ENCODE measurements at regions not wholly inside any gene's neighbourhood (a gene's known extent, or its start where the extent isn't known, plus 50 kb on each side); places are given as distances from the start of the nearest gene placed in this dataset.

GRCh38 chr5:107215611-107216010 is 455.1 kb downstream of the EFNA5 start:
- no peaks in the 10 kb centered on the region for H3K9me3 Mint-ChIP-seq (ENCODE audit: unreplicated experiment)
- H3K27me3 Mint-ChIP-seq (ENCODE audit: insufficient read depth, unreplicated experiment) = no peaks in the 10 kb centered on the region
- intact Hi-C loops (cut with micrococcal nuclease) = no loop called here
- no peak for DNase-seq (ENCODE audit: unreplicated experiment)
- H3K27ac Mint-ChIP-seq (ENCODE audit: low read depth, unreplicated experiment) = no peak overlapping the region
- no peak overlapping the region for H3K4me3 Mint-ChIP-seq (ENCODE audit: unreplicated experiment)
- POLR2A ChIA-PET = no interaction called here
- peaks cover 4% of the 10 kb centered on the region for H3K36me3 Mint-ChIP-seq (ENCODE audit: insufficient read depth, unreplicated experiment)
- no TSS peak for BruUV-seq (replicated peaks)
- TF ChIP-seq CTCF (IDR thresholded peaks at IDR 0.05; ENCODE audit: unreplicated experiment) = no peak
- CTCF ChIA-PET = no interaction called here
- H3K4me1 Mint-ChIP-seq (ENCODE audit: insufficient read depth, unreplicated experiment) = peaks cover 23% of the 10 kb centered on the region

DNA sequence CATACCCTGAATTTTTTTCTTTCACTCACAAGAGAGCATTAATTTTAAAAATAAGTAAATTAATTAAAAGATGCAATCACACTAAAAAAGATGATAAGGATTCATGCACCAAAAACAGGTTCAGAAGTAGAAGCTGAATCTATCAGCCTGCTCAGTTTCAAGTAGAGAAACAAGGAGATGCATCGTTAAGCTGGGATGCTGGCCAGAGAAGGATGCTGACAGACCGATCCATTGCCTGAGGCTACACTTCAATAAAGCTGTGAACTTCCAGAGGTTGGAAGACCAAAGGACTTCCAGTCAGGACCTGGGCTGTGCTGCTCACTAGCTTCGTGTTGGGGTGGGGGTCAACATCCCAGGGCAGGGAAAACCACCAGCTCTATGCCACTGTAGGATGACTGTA is 457.7 kb downstream of the EFNA5 start:
- intact Hi-C loops (cut with micrococcal nuclease) = no loop called here
- no peak overlapping the region for H3K27ac Mint-ChIP-seq (ENCODE audit: low read depth, unreplicated experiment)
- POLR2A ChIA-PET = interaction anchor here (0.6 kb wide), 1 partner anchor 54 kb away, joined by 3 read pairs; no protein-coding TSS in a partner anchor
- H3K27me3 Mint-ChIP-seq (ENCODE audit: insufficient read depth, unreplicated experiment) = no peaks in the 10 kb centered on the region
- TF ChIP-seq CTCF (IDR thresholded peaks at IDR 0.05; ENCODE audit: unreplicated experiment) = no peak
- no peaks in the 10 kb centered on the region for H3K9me3 Mint-ChIP-seq (ENCODE audit: unreplicated experiment)
- no peak for DNase-seq (ENCODE audit: unreplicated experiment)
- peaks cover 4% of the 10 kb centered on the region for H3K36me3 Mint-ChIP-seq (ENCODE audit: insufficient read depth, unreplicated experiment)
- BruUV-seq (replicated peaks) = no TSS peak
- no peak overlapping the region for H3K4me3 Mint-ChIP-seq (ENCODE audit: unreplicated experiment)
- CTCF ChIA-PET = interaction anchor here (0.8 to 1.0 kb wide), 2 partner anchors 149 to 461 kb away, joined by 3 to 4 read pairs; no protein-coding TSS in a partner anchor
- H3K4me1 Mint-ChIP-seq (ENCODE audit: insufficient read depth, unreplicated experiment) = peaks cover 14% of the 10 kb centered on the region

DNA sequence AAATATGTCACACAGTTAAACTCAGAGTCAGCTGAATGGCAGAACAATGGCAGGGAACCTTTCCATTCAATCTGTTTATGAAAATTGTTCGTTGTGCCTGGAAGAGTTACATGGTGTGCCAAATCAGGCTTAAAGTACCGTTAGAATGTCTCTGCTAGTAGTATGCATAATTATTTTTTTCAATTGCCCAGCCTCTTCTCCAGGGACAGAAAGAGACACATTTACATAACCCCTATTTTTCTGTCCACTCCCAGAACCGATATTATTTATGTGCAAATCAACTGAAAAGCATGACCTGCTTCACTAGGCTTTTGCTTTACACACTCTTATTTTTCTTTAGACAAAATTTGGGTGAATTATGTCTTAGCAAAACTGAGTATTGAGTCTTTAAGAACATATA is 459.1 kb downstream of the EFNA5 start:
- peaks cover 2% of the 10 kb centered on the region for H3K4me1 Mint-ChIP-seq (ENCODE audit: insufficient read depth, unreplicated experiment)
- no TSS peak for BruUV-seq (replicated peaks)
- POLR2A ChIA-PET = no interaction called here
- no peaks in the 10 kb centered on the region for H3K27me3 Mint-ChIP-seq (ENCODE audit: insufficient read depth, unreplicated experiment)
- H3K27ac Mint-ChIP-seq (ENCODE audit: low read depth, unreplicated experiment) = no peak overlapping the region
- TF ChIP-seq CTCF (IDR thresholded peaks at IDR 0.05; ENCODE audit: unreplicated experiment) = no peak
- H3K4me3 Mint-ChIP-seq (ENCODE audit: unreplicated experiment) = no peak overlapping the region
- no peaks in the 10 kb centered on the region for H3K9me3 Mint-ChIP-seq (ENCODE audit: unreplicated experiment)
- intact Hi-C loops (cut with micrococcal nuclease) = no loop called here
- CTCF ChIA-PET = no interaction called here
- no peaks in the 10 kb centered on the region for H3K36me3 Mint-ChIP-seq (ENCODE audit: insufficient read depth, unreplicated experiment)
- no peak for DNase-seq (ENCODE audit: unreplicated experiment)

- H3K4me3 Mint-ChIP-seq (ENCODE audit: unreplicated experiment) = no peak overlapping the region
- BruUV-seq (replicated peaks) = no TSS peak
- intact Hi-C loops (cut with micrococcal nuclease) = no loop called here
- no peaks in the 10 kb centered on the region for H3K9me3 Mint-ChIP-seq (ENCODE audit: unreplicated experiment)
- no peaks in the 10 kb centered on the region for H3K27me3 Mint-ChIP-seq (ENCODE audit: insufficient read depth, unreplicated experiment)
- no peaks in the 10 kb centered on the region for H3K4me1 Mint-ChIP-seq (ENCODE audit: insufficient read depth, unreplicated experiment)
- ChIA-PET CTCF (no interaction called here), POLR2A (no interaction called here)
- TF ChIP-seq CTCF (IDR thresholded peaks at IDR 0.05; ENCODE audit: unreplicated experiment) = no peak
- H3K36me3 Mint-ChIP-seq (ENCODE audit: insufficient read depth, unreplicated experiment) = no peaks in the 10 kb centered on the region
- no peak for DNase-seq (ENCODE audit: unreplicated experiment)
- no peak overlapping the region for H3K27ac Mint-ChIP-seq (ENCODE audit: low read depth, unreplicated experiment)
Measured at GRCh38 chr5:107208867-107209266, 461.9 kb downstream of the EFNA5 start.

All from MCF 10A (cell line).